ENCODE measurements at regions not wholly inside any gene's neighbourhood (a gene's known extent, or its start where the extent isn't known, plus 50 kb on each side); places are given as distances from the start of the nearest gene placed in this dataset.

DNA sequence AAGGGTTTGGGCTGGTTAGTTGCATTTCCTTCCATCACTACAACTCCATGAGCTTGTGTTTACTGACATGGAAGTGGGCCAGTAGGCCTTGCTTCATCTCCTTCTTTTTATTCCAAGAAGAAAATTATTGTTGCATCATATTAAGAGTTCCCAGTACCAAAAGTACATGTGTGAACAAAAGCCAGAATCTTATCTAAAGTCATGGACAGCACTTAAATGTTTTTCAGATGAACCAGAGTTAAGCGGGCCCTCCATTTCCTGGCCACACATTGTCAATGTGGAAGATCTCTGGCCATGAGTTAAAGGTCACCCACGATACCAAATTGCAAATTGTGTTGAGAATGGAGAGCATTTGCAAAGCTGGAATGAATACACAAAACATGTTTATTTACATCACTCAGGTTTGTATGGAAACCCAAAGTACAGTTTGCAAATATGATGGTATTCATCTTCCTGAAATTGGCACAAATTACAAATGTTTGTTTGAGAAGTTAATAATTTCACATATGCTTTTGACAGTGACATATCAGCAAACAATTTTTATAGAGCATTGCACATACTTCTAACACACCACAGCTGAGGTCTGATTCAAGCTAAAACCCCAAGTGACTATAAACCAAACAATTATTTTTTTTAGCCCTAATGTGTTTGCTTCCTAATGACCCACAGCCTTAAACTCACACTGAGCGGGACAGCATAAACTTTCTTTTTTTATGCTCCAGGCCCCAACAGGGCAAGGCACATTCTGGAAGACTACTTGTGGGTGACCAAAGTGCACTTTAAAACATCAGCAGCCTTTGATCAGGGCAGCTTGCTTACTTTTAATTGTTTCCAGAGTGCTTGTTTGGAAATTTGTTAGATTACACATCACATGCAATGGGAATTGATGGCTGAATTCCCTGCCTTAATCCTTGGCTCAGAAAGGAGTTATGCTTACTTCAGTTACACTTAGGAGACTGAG lies 502.9 kb upstream of the SLIT2 start:
- DNase-seq: peak; percentile 88
- no peaks in the 10 kb centered on the region for H3K9me3 ChIP-seq (ENCODE audit: control insufficient read depth, low read length)
- H3K4ac ChIP-seq (ENCODE audit: low read depth in 1 of 2, low read length in 2 of 2): no peak overlapping the region
- H3K23ac ChIP-seq (ENCODE audit: low read length in 2 of 2): no peak overlapping the region
- no peak overlapping the region for H3K4me3 ChIP-seq (ENCODE audit: insufficient read depth in 1 of 2, low read depth in 1 of 2, low read length in 2 of 2)
- no peaks in the 10 kb centered on the region for H3K27me3 ChIP-seq (ENCODE audit: control insufficient read depth in 1 of 2, insufficient read depth in 1 of 2, low read length in 2 of 2)
- no peak overlapping the region for H3K14ac ChIP-seq (ENCODE audit: low read length in 2 of 2)
- no peaks in the 10 kb centered on the region for H3K79me1 ChIP-seq (replicated peaks; ENCODE audit: low read length, poor library complexity, severe bottlenecking)
- H2AK5ac ChIP-seq (ENCODE audit: low read length, severe bottlenecking): no peak overlapping the region
- H3K18ac ChIP-seq (ENCODE audit: low read depth in 1 of 2, low read length in 2 of 2): no peak overlapping the region
- H2BK15ac ChIP-seq (ENCODE audit: low read depth, poor library complexity, severe bottlenecking): no peak overlapping the region
- peak overlapping the region; percentile 48 for H3K9ac ChIP-seq (ENCODE audit: low read length)
- H2BK12ac ChIP-seq (ENCODE audit: low read length in 2 of 2): no peak overlapping the region
- peak overlapping the region; percentile 4 for H3K27ac ChIP-seq (ENCODE audit: low read length, poor library complexity, severe bottlenecking)
- no peak overlapping the region for H2BK5ac ChIP-seq (ENCODE audit: low read depth, low read length, poor library complexity, severe bottlenecking)
- WGBS: 3% methylated on average over 2 of the region's 3 CpGs
- H3K4me1 ChIP-seq (ENCODE audit: control insufficient read depth, insufficient read depth, low read depth, low read length): peaks cover 4% of the 10 kb centered on the region
- H2BK120ac ChIP-seq (ENCODE audit: low read depth, low read length): no peak overlapping the region
- H3K36me3 ChIP-seq (ENCODE audit: control insufficient read depth in 1 of 2, insufficient read depth in 2 of 2, low read depth in 1 of 2, low read length in 2 of 2): no peaks in the 10 kb centered on the region
- no peak overlapping the region for H4K8ac ChIP-seq (ENCODE audit: low read length)
- no peak overlapping the region for H3K4me2 ChIP-seq (ENCODE audit: low read length, poor library complexity, severe bottlenecking)
- H2AFZ ChIP-seq (ENCODE audit: low read depth, low read length): no peak overlapping the region
- no peak overlapping the region for H4K91ac ChIP-seq (ENCODE audit: low read length)

GRCh38 chr4:19746377-19746776 lies 505.3 kb upstream of the SLIT2 start:
- 97% methylated on average over 2 of the region's 2 CpGs for WGBS
- H2BK12ac ChIP-seq (ENCODE audit: low read length in 2 of 2): no peak overlapping the region
- H3K18ac ChIP-seq (ENCODE audit: low read depth in 1 of 2, low read length in 2 of 2): no peak overlapping the region
- no peak for DNase-seq
- H3K4me2 ChIP-seq (ENCODE audit: low read length, poor library complexity, severe bottlenecking): no peak overlapping the region
- no peak overlapping the region for H3K4ac ChIP-seq (ENCODE audit: low read depth in 1 of 2, low read length in 2 of 2)
- no peak overlapping the region for H2AK5ac ChIP-seq (ENCODE audit: low read length, severe bottlenecking)
- H3K9ac ChIP-seq (ENCODE audit: low read length): no peak overlapping the region
- no peak overlapping the region for H3K14ac ChIP-seq (ENCODE audit: low read length in 2 of 2)
- H4K8ac ChIP-seq (ENCODE audit: low read length): no peak overlapping the region
- H3K27me3 ChIP-seq (ENCODE audit: control insufficient read depth in 1 of 2, insufficient read depth in 1 of 2, low read length in 2 of 2): no peaks in the 10 kb centered on the region
- no peak overlapping the region for H3K27ac ChIP-seq (ENCODE audit: low read length, poor library complexity, severe bottlenecking)
- H4K91ac ChIP-seq (ENCODE audit: low read length): no peak overlapping the region
- H3K79me1 ChIP-seq (replicated peaks; ENCODE audit: low read length, poor library complexity, severe bottlenecking): no peaks in the 10 kb centered on the region
- no peak overlapping the region for H2BK5ac ChIP-seq (ENCODE audit: low read depth, low read length, poor library complexity, severe bottlenecking)
- no peak overlapping the region for H3K4me3 ChIP-seq (ENCODE audit: insufficient read depth in 1 of 2, low read depth in 1 of 2, low read length in 2 of 2)
- no peaks in the 10 kb centered on the region for H3K36me3 ChIP-seq (ENCODE audit: control insufficient read depth in 1 of 2, insufficient read depth in 2 of 2, low read depth in 1 of 2, low read length in 2 of 2)
- no peak overlapping the region for H2BK120ac ChIP-seq (ENCODE audit: low read depth, low read length)
- H3K4me1 ChIP-seq (ENCODE audit: control insufficient read depth, insufficient read depth, low read depth, low read length): peaks cover 1% of the 10 kb centered on the region
- no peaks in the 10 kb centered on the region for H3K9me3 ChIP-seq (ENCODE audit: control insufficient read depth, low read length)
- H3K23ac ChIP-seq (ENCODE audit: low read length in 2 of 2): no peak overlapping the region
- H2BK15ac ChIP-seq (ENCODE audit: low read depth, poor library complexity, severe bottlenecking): no peak overlapping the region
- no peak overlapping the region for H2AFZ ChIP-seq (ENCODE audit: low read depth, low read length)

GRCh38 chr4:19743115-19743638 lies 508.5 kb upstream of the SLIT2 start:
- no peak for DNase-seq

GRCh38 chr4:19739101-19739651 lies 512.5 kb upstream of the SLIT2 start:
- H4K8ac ChIP-seq (ENCODE audit: low read length): peak overlapping the region; percentile 29
- peak overlapping the region; percentile 36 for H3K4me2 ChIP-seq (ENCODE audit: low read length, poor library complexity, severe bottlenecking)
- H3K79me1 ChIP-seq (replicated peaks; ENCODE audit: low read length, poor library complexity, severe bottlenecking): no peaks in the 10 kb centered on the region
- peak overlapping the region; percentile 1 for H3K9ac ChIP-seq (ENCODE audit: low read length)
- H2BK12ac ChIP-seq (ENCODE audit: low read length in 2 of 2): peak overlapping the region in 1 of 2 experiments; percentile 70
- H3K36me3 ChIP-seq (ENCODE audit: control insufficient read depth in 1 of 2, insufficient read depth in 2 of 2, low read depth in 1 of 2, low read length in 2 of 2): no peaks in the 10 kb centered on the region
- H3K4ac ChIP-seq (ENCODE audit: low read depth in 1 of 2, low read length in 2 of 2): peak overlapping the region in 1 of 2 experiments; percentile 29
- H2AK5ac ChIP-seq (ENCODE audit: low read length, severe bottlenecking): no peak overlapping the region
- 6% methylated on average over 7 of the region's 7 CpGs for WGBS
- H2BK5ac ChIP-seq (ENCODE audit: low read depth, low read length, poor library complexity, severe bottlenecking): no peak overlapping the region
- peak; percentile 88 for DNase-seq
- no peak overlapping the region for H2BK15ac ChIP-seq (ENCODE audit: low read depth, poor library complexity, severe bottlenecking)
- H3K27me3 ChIP-seq (ENCODE audit: control insufficient read depth in 1 of 2, insufficient read depth in 1 of 2, low read length in 2 of 2): no peaks in the 10 kb centered on the region
- peaks cover 2% of the 10 kb centered on the region for H3K4me1 ChIP-seq (ENCODE audit: control insufficient read depth, insufficient read depth, low read depth, low read length)
- no peak overlapping the region for H2BK120ac ChIP-seq (ENCODE audit: low read depth, low read length)
- H3K14ac ChIP-seq (ENCODE audit: low read length in 2 of 2): no peak overlapping the region
- no peaks in the 10 kb centered on the region for H3K9me3 ChIP-seq (ENCODE audit: control insufficient read depth, low read length)
- peak overlapping the region in 1 of 2 experiments; percentile 87 for H3K18ac ChIP-seq (ENCODE audit: low read depth in 1 of 2, low read length in 2 of 2)
- no peak overlapping the region for H3K23ac ChIP-seq (ENCODE audit: low read length in 2 of 2)
- H3K27ac ChIP-seq (ENCODE audit: low read length, poor library complexity, severe bottlenecking): peak overlapping the region; percentile 87
- H2AFZ ChIP-seq (ENCODE audit: low read depth, low read length): no peak overlapping the region
- peak overlapping the region; percentile 9 for H4K91ac ChIP-seq (ENCODE audit: low read length)
- no peak overlapping the region for H3K4me3 ChIP-seq (ENCODE audit: insufficient read depth in 1 of 2, low read depth in 1 of 2, low read length in 2 of 2)

More at GRCh38 chr4:19743115-19743638, 508.5 kb upstream of the SLIT2 start:
- H3K79me1 ChIP-seq (replicated peaks; ENCODE audit: low read length, poor library complexity, severe bottlenecking): no peaks in the 10 kb centered on the region
- no peak overlapping the region for H3K4me2 ChIP-seq (ENCODE audit: low read length, poor library complexity, severe bottlenecking)
- no peak overlapping the region for H3K9ac ChIP-seq (ENCODE audit: low read length)
- H3K27me3 ChIP-seq (ENCODE audit: control insufficient read depth in 1 of 2, insufficient read depth in 1 of 2, low read length in 2 of 2): no peaks in the 10 kb centered on the region
- no peak overlapping the region for H3K23ac ChIP-seq (ENCODE audit: low read length in 2 of 2)
- H3K4ac ChIP-seq (ENCODE audit: low read depth in 1 of 2, low read length in 2 of 2): no peak overlapping the region
- no peak overlapping the region for H2BK120ac ChIP-seq (ENCODE audit: low read depth, low read length)
- H4K8ac ChIP-seq (ENCODE audit: low read length): no peak overlapping the region
- H3K27ac ChIP-seq (ENCODE audit: low read length, poor library complexity, severe bottlenecking): no peak overlapping the region
- H3K4me1 ChIP-seq (ENCODE audit: control insufficient read depth, insufficient read depth, low read depth, low read length): peaks cover 2% of the 10 kb centered on the region
- H2AK5ac ChIP-seq (ENCODE audit: low read length, severe bottlenecking): no peak overlapping the region
- no peak overlapping the region for H3K14ac ChIP-seq (ENCODE audit: low read length in 2 of 2)
- H2AFZ ChIP-seq (ENCODE audit: low read depth, low read length): no peak overlapping the region
- H2BK12ac ChIP-seq (ENCODE audit: low read length in 2 of 2): no peak overlapping the region
- H3K36me3 ChIP-seq (ENCODE audit: control insufficient read depth in 1 of 2, insufficient read depth in 2 of 2, low read depth in 1 of 2, low read length in 2 of 2): no peaks in the 10 kb centered on the region
- H3K18ac ChIP-seq (ENCODE audit: low read depth in 1 of 2, low read length in 2 of 2): no peak overlapping the region
- H3K9me3 ChIP-seq (ENCODE audit: control insufficient read depth, low read length): no peaks in the 10 kb centered on the region
- H2BK5ac ChIP-seq (ENCODE audit: low read depth, low read length, poor library complexity, severe bottlenecking): no peak overlapping the region
- no peak overlapping the region for H4K91ac ChIP-seq (ENCODE audit: low read length)
- no peak overlapping the region for H2BK15ac ChIP-seq (ENCODE audit: low read depth, poor library complexity, severe bottlenecking)
- H3K4me3 ChIP-seq (ENCODE audit: insufficient read depth in 1 of 2, low read depth in 1 of 2, low read length in 2 of 2): no peak overlapping the region
- 100% methylated on average over 2 of the region's 2 CpGs for WGBS

All from mesenchymal stem cell (in vitro differentiated cells and primary cell).